Keratinocyte (primary cell): ENCODE measurements at regions not wholly inside any gene's neighbourhood (a gene's known extent, or its start where the extent isn't known, plus 50 kb on each side); places are given as distances from the start of the nearest gene placed in this dataset.

Experiments used
- EZH2 ChIP-seq: IDR thresholded peaks from one replicate; pipeline ENCODE4 v1.6.1; 2012; ENCODE audit warnings: inconsistent platforms, mild to moderate bottlenecking, low read length, moderate library complexity
- TF ChIP-seq, protein P1 (sequence below), 3 experiments: IDR thresholded peaks in 1 of 3; conservative IDR thresholded peaks in 1 of 3; optimal IDR thresholded peaks in 1 of 3; 2 replicates in 2 of 3; 3 replicates in 1 of 3; pipeline versions ENCODE3 to v1.5.1; 2011; ENCODE audit warnings: low read length in 3 of 3, mild to moderate bottlenecking in 3 of 3, moderate library complexity in 2 of 3, control low read depth in 1 of 3, inconsistent platforms in 1 of 3; ENCODE audit not compliant: insufficient read depth in 2 of 3; ENCODE audit errors: extremely low read depth in 1 of 3

DNA sequence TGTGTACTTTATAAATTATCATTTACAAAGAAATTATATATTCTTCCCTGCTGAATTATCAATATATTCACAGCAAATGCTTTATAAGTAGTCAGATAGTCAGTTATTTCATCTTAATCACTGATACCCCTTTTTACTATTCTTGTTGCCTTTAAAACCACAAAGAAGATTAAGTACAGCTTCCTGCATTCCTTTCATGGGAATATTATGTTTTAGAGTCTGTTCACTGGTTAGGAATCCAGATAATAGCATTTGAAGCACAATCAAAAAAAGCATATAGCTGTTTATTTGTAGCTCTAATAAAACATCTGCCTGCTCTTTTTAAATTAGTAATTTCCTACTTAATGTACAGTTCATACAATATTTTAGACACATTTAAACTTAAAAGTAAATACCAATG lies 508.9 kb downstream of the FBXO15 start:
- TF ChIP-seq, protein P1, sequence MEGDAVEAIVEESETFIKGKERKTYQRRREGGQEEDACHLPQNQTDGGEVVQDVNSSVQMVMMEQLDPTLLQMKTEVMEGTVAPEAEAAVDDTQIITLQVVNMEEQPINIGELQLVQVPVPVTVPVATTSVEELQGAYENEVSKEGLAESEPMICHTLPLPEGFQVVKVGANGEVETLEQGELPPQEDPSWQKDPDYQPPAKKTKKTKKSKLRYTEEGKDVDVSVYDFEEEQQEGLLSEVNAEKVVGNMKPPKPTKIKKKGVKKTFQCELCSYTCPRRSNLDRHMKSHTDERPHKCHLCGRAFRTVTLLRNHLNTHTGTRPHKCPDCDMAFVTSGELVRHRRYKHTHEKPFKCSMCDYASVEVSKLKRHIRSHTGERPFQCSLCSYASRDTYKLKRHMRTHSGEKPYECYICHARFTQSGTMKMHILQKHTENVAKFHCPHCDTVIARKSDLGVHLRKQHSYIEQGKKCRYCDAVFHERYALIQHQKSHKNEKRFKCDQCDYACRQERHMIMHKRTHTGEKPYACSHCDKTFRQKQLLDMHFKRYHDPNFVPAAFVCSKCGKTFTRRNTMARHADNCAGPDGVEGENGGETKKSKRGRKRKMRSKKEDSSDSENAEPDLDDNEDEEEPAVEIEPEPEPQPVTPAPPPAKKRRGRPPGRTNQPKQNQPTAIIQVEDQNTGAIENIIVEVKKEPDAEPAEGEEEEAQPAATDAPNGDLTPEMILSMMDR (optimal IDR thresholded peaks at IDR 0.05 in 1 of 3, IDR thresholded peaks at IDR 0.05 in 1 of 3, conservative IDR thresholded peaks at IDR 0.05 in 1 of 3; ENCODE audit: extremely low read depth in 1 of 3, insufficient read depth in 2 of 3, low read length in 3 of 3), result no peak
- TF ChIP-seq EZH2, result no peak
